H1 (cell line): ENCODE measurements at regions not wholly inside any gene's neighbourhood (a gene's known extent, or its start where the extent isn't known, plus 50 kb on each side); places are given as distances from the start of the nearest gene placed in this dataset.

Source experiments
- CTCF ChIA-PET: fragments of 300-600 bp; sonication (Branson Sonifier 250); formaldehyde crosslinking; loops from one replicate; lab custom pipeline; 2021; ENCODE audit not compliant: partially characterized antibody; lab: Charles Lee
- POLR2A ChIA-PET: fragments of 300-600 bp; sonication (Branson Sonifier 250); formaldehyde crosslinking; loops from one replicate; lab custom pipeline; 2021; ENCODE audit warnings: inconsistent platforms; ENCODE audit not compliant: partially characterized antibody; lab: Charles Lee
- DNase-seq, 2 experiments: peaks; one replicate each; pipeline versions ENCODE4 v3.0.0 to v3.0.0-alpha.2; 2010 to 2022; ENCODE audit warnings: low spot score in 2 of 2, low read depth in 1 of 2, mixed read lengths in 1 of 2
- FAIRE-seq: peaks from 2 replicates; lab custom pipeline; 2011; peaks lifted over from hg19 to GRCh38; lab: Jason Lieb, UNC
- H2AFZ ChIP-seq: 2 replicates; pipeline ENCODE4 v1.8.1; 2012; ENCODE audit warnings: low read length, inconsistent platforms
- H2AK5ac ChIP-seq: 2 replicates; pipeline ENCODE4 v1.6.1; 2013; ENCODE audit warnings: low read depth, low read length
- H2BK120ac ChIP-seq: replicated peaks from 2 replicates; pipeline ENCODE3; 2013; ENCODE audit warnings: low read depth, low read length, inconsistent platforms
- H2BK12ac ChIP-seq: 2 replicates; pipeline ENCODE4 v1.6.1; 2013; ENCODE audit warnings: low read depth, low read length
- H2BK15ac ChIP-seq: 2 replicates; pipeline ENCODE4 v1.6.1; 2013; ENCODE audit warnings: low read length
- H2BK20ac ChIP-seq: 2 replicates; pipeline ENCODE4 v1.6.1; 2013; ENCODE audit warnings: low read length
- H2BK5ac ChIP-seq: 2 replicates; pipeline ENCODE4 v1.6.1; 2013; ENCODE audit warnings: low read depth, low read length
- H3K14ac ChIP-seq: 2 replicates; pipeline ENCODE4 v1.6.1; 2013; ENCODE audit warnings: inconsistent platforms; ENCODE audit not compliant: insufficient read length
- H3K18ac ChIP-seq: 2 replicates; pipeline ENCODE4 v1.6.1; 2013; ENCODE audit warnings: low read length; ENCODE audit errors: extremely low read depth
- H3K23ac ChIP-seq: 2 replicates; pipeline ENCODE4 v1.6.1; 2013; ENCODE audit warnings: inconsistent platforms; ENCODE audit not compliant: insufficient read length
- H3K23me2 ChIP-seq: 2 replicates; pipeline ENCODE4 v1.6.1; 2013; ENCODE audit warnings: low read depth, low read length
- H3K27ac ChIP-seq: 2 replicates; pipeline ENCODE4 v1.6.1; 2011; ENCODE audit warnings: low read depth, low read length, inconsistent platforms
- H3K27me3 ChIP-seq, 4 experiments: replicated peaks in 1 of 4; 1 replicate in 1 of 4; 2 replicates in 3 of 4; pipeline versions ENCODE4 v1.6.1 to v1.8.1; 2011 to 2013; ENCODE audit warnings: low read length in 3 of 4, mild to moderate bottlenecking in 3 of 4, inconsistent platforms in 2 of 4, mixed read lengths in 2 of 4, moderate library complexity in 1 of 4; ENCODE audit not compliant: control insufficient read depth in 3 of 4, insufficient read depth in 3 of 4; ENCODE audit errors: extremely low read depth in 1 of 4
- H3K36me3 ChIP-seq, 4 experiments: 2 replicates each; pipeline versions ENCODE4 v1.6.1 to v1.8.1; 2011 to 2013; ENCODE audit warnings: mild to moderate bottlenecking in 4 of 4, low read length in 3 of 4, moderate library complexity in 2 of 4, control low read depth in 1 of 4, inconsistent platforms in 1 of 4; ENCODE audit not compliant: insufficient read depth in 4 of 4, control insufficient read depth in 2 of 4
- H3K4ac ChIP-seq: replicated peaks from 2 replicates; pipeline ENCODE3; 2013; ENCODE audit warnings: low read length, low read depth, mixed read lengths, inconsistent platforms; ENCODE audit not compliant: insufficient read length
- H3K4me1 ChIP-seq, 4 experiments: replicated peaks in 1 of 4; 1 replicate in 1 of 4; 2 replicates in 3 of 4; pipeline versions ENCODE4 v1.6.1 to v1.8.1; 2011 to 2013; ENCODE audit warnings: low read length in 3 of 4, inconsistent platforms in 2 of 4, mixed read lengths in 1 of 4; ENCODE audit not compliant: insufficient read depth in 4 of 4, control insufficient read depth in 3 of 4
- H3K4me2 ChIP-seq, 2 experiments: 2 replicates each; pipeline versions ENCODE4 v1.6.1 to v1.8.1; 2011 to 2013; ENCODE audit warnings: low read depth in 2 of 2, low read length in 2 of 2, control low read depth in 1 of 2, inconsistent platforms in 1 of 2, mild to moderate bottlenecking in 1 of 2; ENCODE audit not compliant: insufficient read depth in 1 of 2
- H3K4me3 ChIP-seq, 4 experiments: fragments of 200-600, 300-600 bp in 1 of 4; sonication (generic), shearing (Covaris generic), sonication (Bioruptor Twin) in 1 of 4; 2 replicates each; pipeline versions ENCODE4 v1.5.1 to v1.8.1; 2011 to 2016; ENCODE audit warnings: low read length in 4 of 4, low read depth in 3 of 4, control low read depth in 2 of 4, inconsistent platforms in 2 of 4, mild to moderate bottlenecking in 2 of 4, mixed read lengths in 1 of 4, moderate library complexity in 1 of 4; ENCODE audit not compliant: insufficient read depth in 2 of 4; ENCODE audit errors: extremely low read depth in 1 of 4
- H3K56ac ChIP-seq: replicated peaks from 2 replicates; pipeline ENCODE3; 2013; ENCODE audit warnings: low read depth, mild to moderate bottlenecking, mixed read lengths, low read length, inconsistent platforms; ENCODE audit not compliant: insufficient read length
- H3K79me1 ChIP-seq: 2 replicates; pipeline ENCODE4 v1.6.1; 2013; ENCODE audit warnings: low read depth, low read length, control low read depth
- H3K79me2 ChIP-seq, 2 experiments: 2 replicates each; pipeline versions ENCODE4 v1.6.1 to v1.8.1; 2012 to 2013; ENCODE audit warnings: low read length in 2 of 2, mild to moderate bottlenecking in 2 of 2, inconsistent platforms in 1 of 2; ENCODE audit not compliant: insufficient read depth in 2 of 2, control insufficient read depth in 1 of 2
- H3K9ac ChIP-seq, 4 experiments: replicated peaks in 1 of 4; 1 replicate in 1 of 4; 2 replicates in 3 of 4; pipeline versions ENCODE4 v1.6.1 to v1.8.1; 2011 to 2013; ENCODE audit warnings: low read depth in 3 of 4, low read length in 3 of 4, control low read depth in 2 of 4, mild to moderate bottlenecking in 2 of 4, moderate library complexity in 2 of 4, inconsistent platforms in 1 of 4; ENCODE audit errors: extremely low read depth in 1 of 4
- H3K9me3 ChIP-seq, 2 experiments: 2 replicates each; pipeline versions ENCODE4 v1.6.1 to v1.8.1; 2012 to 2013; ENCODE audit warnings: mild to moderate bottlenecking in 2 of 2, moderate library complexity in 2 of 2, control low read depth in 1 of 2, inconsistent platforms in 1 of 2, low read depth in 1 of 2, low read length in 1 of 2, mixed read lengths in 1 of 2; ENCODE audit not compliant: insufficient read depth in 2 of 2
- H4K20me1 ChIP-seq, 2 experiments: replicated peaks in 1 of 2; 2 replicates each; pipeline versions ENCODE3 to v1.8.1; 2011 to 2013; ENCODE audit warnings: inconsistent platforms in 2 of 2, low read length in 2 of 2, mild to moderate bottlenecking in 1 of 2; ENCODE audit not compliant: insufficient read depth in 2 of 2, control insufficient read depth in 1 of 2
- H4K5ac ChIP-seq: 2 replicates; pipeline ENCODE4 v1.6.1; 2013; ENCODE audit warnings: low read length, low read depth, mixed read lengths, inconsistent platforms; ENCODE audit not compliant: insufficient read length
- H4K8ac ChIP-seq: 2 replicates; pipeline ENCODE4 v1.8.0; 2013; ENCODE audit warnings: mild to moderate bottlenecking, moderate library complexity, low read length, inconsistent platforms; ENCODE audit not compliant: insufficient read depth; ENCODE audit errors: extremely low read depth
- H4K91ac ChIP-seq: replicated peaks from 2 replicates; pipeline ENCODE3; 2013; ENCODE audit warnings: low read length, mixed read lengths, inconsistent platforms; ENCODE audit not compliant: insufficient read length
- CBX5 ChIP-seq: fragments of 300-800, 300-1000 bp; sonication (generic); IDR thresholded peaks from 2 replicates; pipeline ENCODE4 v1.7.1; 2016; ENCODE audit warnings: antibody characterized with exemption, low read length, low read depth
- EZH2 ChIP-seq: fragments of 200-600 bp; sonication (generic); IDR thresholded peaks from 2 replicates; pipeline ENCODE4 v1.7.1; 2012; ENCODE audit warnings: low read depth, mild to moderate bottlenecking, moderate library complexity, low read length, inconsistent platforms; ENCODE audit not compliant: severe bottlenecking
- WGBS, 2 experiments: shearing (Covaris generic) in 1 of 2; methylation state at CpG; one replicate each; pipeline versions ENCODE4 v1.1.6 to v1.1.7; 2013 to 2015; ENCODE audit warnings: low lambda C conversion rate in 2 of 2, mixed read lengths in 2 of 2, inconsistent platforms in 1 of 2, low coverage in 1 of 2, missing lambda C conversion rate in 1 of 2; ENCODE audit not compliant: insufficient replicate concordance in 2 of 2, insufficient coverage in 1 of 2, insufficient read length in 1 of 2; ENCODE audit errors: extremely low coverage in 1 of 2, missing lambda C conversion rate in 1 of 2; 5-methylcytosine and 5-hydroxymethylcytosine counted together

DNA sequence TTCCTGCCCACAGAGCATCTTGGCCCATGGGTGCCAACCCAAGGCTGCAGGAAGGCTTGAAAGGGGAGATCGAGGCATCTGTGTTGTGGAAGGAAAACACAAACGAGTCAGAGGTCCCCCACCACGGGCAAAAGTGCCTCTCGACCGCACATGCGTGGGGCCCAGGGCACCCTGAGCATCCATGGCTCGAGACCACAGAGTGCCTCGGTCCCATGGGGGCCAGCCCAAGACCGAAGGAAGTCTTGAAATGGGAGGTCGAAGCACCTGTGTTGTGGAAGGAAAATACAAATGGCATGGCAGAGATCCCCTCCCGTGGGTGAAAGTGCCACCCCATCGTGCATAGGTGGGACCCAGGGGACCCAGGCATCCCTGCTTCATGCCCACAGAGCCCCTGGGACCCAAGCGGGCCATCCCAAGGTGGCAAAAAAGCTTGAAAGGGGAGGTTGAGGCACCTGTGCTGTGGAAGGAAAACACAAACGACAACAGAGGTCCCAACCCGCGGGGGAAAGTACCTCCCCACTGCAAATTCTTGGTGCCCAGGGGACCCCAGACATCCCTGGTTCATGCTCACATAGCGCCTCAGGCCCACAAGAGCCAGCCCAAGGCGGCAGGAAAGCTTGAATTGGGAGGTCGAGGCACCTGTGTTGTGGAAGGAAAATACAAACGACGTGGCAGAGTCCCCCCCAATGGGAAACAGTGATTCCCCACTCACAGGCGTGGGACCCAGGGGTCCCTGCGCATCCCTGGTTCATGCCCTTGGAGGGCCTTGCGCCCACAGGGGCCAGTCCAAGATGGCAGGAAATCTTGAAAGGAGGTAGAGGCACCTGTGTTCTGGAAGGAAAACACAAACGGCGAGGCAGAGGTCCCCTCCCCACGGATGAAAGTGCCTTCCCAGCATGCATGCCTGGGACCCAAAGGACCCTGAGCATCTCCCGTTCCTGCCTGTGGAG lies 373.0 kb downstream of the ALG10 start:
- H3K18ac ChIP-seq: no peak overlapping the region
- no peak overlapping the region for H2BK120ac ChIP-seq
- H3K27me3 ChIP-seq: no peaks in the 10 kb centered on the region
- FAIRE-seq (no peak), DNase-seq (peak in 1 of 2 experiments; percentile 2)
- H4K20me1 ChIP-seq: no peaks in the 10 kb centered on the region
- no peak overlapping the region for H3K14ac ChIP-seq
- H3K56ac ChIP-seq: no peak overlapping the region
- H3K79me2 ChIP-seq: no peaks in the 10 kb centered on the region
- H3K27ac ChIP-seq: no peak overlapping the region
- no peak overlapping the region for H2AFZ ChIP-seq
- no peak overlapping the region for H3K4ac ChIP-seq
- ChIA-PET CTCF (no interaction called here), POLR2A (no interaction called here)
- H3K23ac ChIP-seq: no peak overlapping the region
- H2BK20ac ChIP-seq: no peak overlapping the region
- H2AK5ac ChIP-seq: no peak overlapping the region
- no peaks in the 10 kb centered on the region for H3K79me1 ChIP-seq
- no peak overlapping the region for H4K8ac ChIP-seq
- no peak overlapping the region for H3K4me3 ChIP-seq
- H3K4me1 ChIP-seq: no peaks in the 10 kb centered on the region
- H4K5ac ChIP-seq: no peak overlapping the region
- no peak overlapping the region for H3K9ac ChIP-seq
- H2BK15ac ChIP-seq: no peak overlapping the region
- H3K23me2 ChIP-seq: no peaks in the 10 kb centered on the region
- no peak overlapping the region for H2BK5ac ChIP-seq
- no peak overlapping the region for H4K91ac ChIP-seq
- no peaks in the 10 kb centered on the region for H3K36me3 ChIP-seq
- peaks cover 90 to 100% of the 10 kb centered on the region in 2 experiments for H3K9me3 ChIP-seq
- 74% methylated on average over 25 of the region's 28 CpGs; no CpG with 5 or more reads in 1 of the 2 experiments for whole genome bisulfite sequencing, 2 experiments
- TF ChIP-seq EZH2 (no peak), CBX5 (no peak)
- H2BK12ac ChIP-seq: no peak overlapping the region
- no peak overlapping the region for H3K4me2 ChIP-seq
